Left cardiac atrium (tissue), 4 donors: ENCODE measurements at regions not wholly inside any gene's neighbourhood (a gene's known extent, or its start where the extent isn't known, plus 50 kb on each side); places are given as distances from the start of the nearest gene placed in this dataset.
A peak's percentile ranks its signal among the peaks of the same experiment; 100 is the strongest.
"Not testable (repeated sequence)": the region's sequence is repeated elsewhere in the genome, so short reads cannot be mapped to it uniquely, and the experiment has no call there.

Experiments used
- ATAC-seq, 2 donors: fragments of 200-7000 bp; cut with Tn5 transposase; one replicate each; pipeline ENCODE4 v1.9.1; 2020; ENCODE audit warnings: mild to moderate bottlenecking in 2 of 2, moderate library complexity in 2 of 2
- DNase-seq: peaks from one replicate; pipeline ENCODE4 v3.0.0-alpha.2; 2020
- intact Hi-C, 2 donors: fragments of 100-400 bp; cut with DNase I; formaldehyde crosslinking; loops; one replicate each; pipeline versions ENCODE4 v1.14.1 to v1.15.1; 2022 to 2023
- donor health status: DM: no; HTN: yes; CAD: no.
- donor health status: DM: no; HTN: yes; CAD: no; lungs with severe emphysema.
- donor health status: DM: yes; HTN: yes; CAD: no.
- donor health status: Dilated cardiomyopathy.

DNA sequence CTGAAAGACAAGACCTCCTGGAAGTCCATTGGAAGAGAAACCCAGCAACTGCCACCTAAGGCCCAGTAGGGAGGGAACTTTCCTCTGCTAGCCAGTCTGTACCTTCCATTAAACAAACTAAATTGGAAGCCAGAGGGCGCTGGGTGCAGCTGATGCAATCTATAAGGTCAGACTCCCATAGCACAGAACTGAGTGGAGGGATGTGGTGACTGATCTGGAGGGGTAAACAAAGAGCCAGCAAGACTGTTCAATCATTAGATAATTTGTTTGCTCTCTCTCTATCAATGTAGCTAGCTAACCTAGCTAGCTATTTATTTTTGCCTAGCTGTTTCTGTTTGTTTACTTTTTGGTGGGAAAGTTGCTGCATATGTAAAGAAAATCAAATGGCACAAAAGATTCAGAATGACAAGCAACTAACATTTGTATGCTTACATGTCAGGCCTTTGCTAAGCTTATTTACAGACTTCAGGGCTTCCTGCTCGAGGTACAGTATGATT is 291.8 kb upstream of the DAB2 start:
- ATAC-seq (peak; percentile 50 to 57), DNase-seq (no peak)
- intact Hi-C loops: loop anchor here in 1 of 2 donors (5.0 kb wide), 1 partner anchor 971 kb away; no protein-coding TSS in a partner anchor

DNA sequence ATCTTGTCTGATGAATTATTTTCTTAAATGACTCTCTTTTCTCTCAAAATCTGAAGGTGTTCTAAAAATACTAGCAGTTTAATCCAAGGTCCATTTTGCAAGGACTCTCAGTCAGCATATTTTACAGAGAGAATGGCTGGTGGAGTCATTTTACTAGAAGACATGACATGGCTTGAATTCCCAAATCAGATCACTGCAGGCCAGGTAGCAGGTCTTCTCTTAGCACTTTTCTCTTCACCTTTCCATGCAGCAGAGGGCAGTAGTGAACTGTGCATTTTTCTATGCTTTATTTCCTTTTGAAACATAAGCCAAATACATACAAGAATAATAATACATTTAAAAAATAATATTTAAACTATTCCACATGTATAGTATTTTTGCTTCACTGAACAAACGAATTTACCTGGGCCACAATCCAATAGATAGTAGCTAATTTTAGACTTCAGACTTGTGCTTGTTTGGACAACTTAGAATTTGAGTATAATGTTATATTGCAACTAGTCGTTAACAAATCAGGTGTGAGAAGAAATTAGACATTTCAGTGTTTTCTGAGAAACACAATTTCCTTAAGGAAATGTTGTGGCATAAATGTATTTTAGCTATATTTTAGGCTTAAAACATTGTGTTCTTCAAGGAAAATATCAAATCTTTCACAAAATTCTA is 289.4 kb upstream of the DAB2 start:
- ATAC-seq (peak; percentile 41 to 47), DNase-seq (no peak)
- intact Hi-C loops: no loop called here

DNA sequence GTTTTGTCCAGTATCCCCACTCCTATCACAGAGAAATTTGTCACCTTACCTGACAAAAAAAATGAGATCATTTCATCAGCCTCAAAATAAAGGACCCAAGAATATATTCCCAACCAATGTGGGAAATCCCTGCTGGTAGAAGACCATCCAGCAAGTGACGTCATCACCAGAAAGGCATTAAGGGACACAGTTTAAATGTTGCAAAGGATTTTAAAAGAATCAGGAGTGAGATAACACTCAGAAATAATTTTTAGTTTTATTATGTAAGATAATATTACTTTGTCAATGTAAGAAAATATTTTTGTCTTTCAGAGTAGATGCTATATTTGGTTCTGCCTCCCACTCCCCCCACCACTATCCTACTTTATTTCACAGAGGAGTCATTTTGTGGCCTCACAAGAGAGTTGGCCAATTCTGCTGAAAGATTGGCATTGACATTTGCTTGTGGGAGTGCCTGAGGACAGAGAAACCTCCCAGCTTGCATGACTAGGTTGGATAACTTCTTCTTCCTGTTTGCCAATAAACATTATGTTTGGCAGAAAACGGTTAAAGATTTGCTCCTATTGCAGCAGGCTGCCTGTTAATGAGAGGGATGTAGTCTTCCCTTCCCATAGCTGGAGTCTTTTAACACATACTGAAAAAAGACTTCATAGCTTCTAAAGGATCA is 288.6 kb upstream of the DAB2 start:
- DNase-seq (no peak), ATAC-seq (peak; percentile 54 to 88)
- intact Hi-C loops: no loop called here

DNA sequence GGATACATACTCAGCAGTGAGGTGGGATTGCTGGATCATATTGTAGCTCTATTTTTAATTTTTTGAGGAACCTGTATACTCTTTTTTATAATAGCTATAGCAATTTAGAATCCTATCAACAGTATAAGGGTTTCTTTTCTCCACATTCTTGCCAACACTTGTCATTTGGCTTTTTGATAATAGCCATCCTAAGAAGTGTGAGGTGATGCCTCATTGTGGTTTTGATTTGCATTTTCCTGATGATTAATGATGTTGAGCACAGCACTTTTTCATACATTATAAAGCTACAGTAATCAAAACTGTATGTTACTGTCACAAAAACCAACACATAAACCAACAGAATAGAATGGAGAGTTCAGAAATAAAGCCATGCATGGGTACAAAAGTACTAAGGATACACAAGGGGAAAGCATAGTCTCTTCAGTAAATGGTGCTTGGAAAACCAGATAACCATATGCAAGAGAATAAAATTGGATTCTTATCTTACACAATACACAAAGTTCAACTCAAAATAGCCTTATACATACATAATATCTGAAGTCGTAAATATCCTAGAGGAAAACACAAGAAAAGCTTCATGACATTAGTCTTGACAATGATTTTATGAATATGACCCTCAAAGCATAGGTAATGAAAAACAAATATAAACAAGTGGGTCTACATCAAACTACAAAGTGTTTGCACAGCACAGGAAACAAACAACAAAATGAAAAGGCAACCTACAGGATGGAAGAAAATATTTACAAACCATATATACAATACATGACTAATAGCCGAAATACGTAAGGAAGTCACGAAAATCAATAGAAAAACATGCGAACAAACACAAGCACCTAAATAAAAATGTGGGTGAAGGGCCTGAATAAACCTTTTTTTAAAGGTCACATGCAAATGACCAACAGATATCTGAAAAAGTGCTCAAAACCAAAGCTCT is 287.8 kb upstream of the DAB2 start:
- ATAC-seq: no peak
- intact Hi-C loops: no loop called here
- no peak for DNase-seq

DNA sequence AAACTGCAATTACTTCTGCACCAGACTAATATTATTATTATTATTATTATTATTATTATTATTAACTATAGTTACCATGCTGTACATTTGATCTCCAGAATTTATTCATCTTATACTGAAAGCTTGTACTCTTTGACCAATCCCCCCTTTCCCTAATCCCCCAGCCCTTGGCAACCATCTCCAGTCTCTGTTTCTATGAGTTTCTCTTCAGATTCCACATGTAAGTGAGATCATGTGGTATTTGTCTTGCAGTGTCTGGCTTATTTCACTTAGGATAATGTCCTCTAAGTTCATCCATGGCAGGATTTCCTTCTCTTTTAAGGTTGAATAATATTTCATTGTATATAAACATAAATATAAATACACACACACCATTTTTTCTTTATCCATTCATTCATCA is 287.0 kb upstream of the DAB2 start:
- ATAC-seq (no peak), DNase-seq (no peak)
- intact Hi-C loops: no loop called here

DNA sequence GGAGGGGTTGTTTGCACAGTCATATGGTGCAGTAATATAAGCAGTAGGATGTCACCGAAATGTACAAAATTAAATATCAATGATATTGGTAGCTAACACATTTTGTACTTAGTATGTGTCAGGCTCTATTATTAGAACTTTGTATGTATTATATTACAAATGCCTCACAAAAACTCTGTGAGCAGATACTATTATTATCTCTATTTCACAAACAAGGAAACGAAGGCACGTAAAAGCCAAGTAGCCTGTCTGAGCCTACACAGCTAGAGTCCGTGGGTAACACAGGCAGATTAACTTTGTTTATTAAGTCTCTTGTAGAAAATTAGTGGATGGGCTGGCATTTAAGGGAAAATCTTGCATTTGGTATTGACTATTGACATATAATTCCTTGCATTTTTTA is 284.3 kb upstream of the DAB2 start:
- intact Hi-C loops: no loop called here
- ATAC-seq (no peak), DNase-seq (no peak)

DNA sequence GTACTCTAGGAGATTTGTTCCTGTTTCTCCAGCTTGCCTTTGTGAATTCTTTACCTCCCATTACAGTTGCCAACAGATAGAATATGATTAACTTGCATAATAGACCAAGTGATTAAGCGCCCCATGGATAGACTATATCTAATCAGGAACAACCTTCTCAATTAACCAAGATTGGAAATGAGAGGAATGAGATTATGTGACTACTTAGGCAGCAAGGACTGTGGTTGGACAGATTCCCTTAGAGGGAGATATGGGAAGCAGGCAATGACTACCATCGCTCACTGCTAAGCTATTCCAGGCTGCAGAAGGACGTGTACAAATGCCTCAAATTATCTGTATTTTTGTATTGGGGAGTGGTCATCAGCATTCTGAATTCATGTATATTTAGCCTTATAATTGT is 278.1 kb upstream of the DAB2 start:
- DNase-seq: no peak
- intact Hi-C loops: no loop called here
- ATAC-seq: no peak

DNA sequence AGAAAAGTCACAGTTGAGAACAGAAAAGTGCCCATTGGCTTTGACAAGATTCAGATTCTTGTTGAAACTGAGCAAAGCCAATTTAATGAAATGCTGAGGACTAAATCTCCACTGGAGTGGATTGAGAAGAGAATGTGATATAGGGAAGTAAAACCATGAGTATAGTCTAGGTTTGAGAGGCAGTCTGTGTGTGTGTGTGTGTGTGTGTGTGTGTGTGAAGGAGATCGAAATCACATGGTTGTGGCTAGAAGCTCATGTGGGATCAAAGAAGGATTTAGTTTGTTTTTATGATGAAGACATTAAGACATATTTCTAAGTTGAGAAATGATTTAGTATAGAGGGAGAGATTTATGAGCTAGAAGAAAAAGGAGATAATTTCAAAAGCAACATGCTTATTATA is 275.7 kb upstream of the DAB2 start:
- DNase-seq (no peak), ATAC-seq (no peak)
- intact Hi-C loops: no loop called here

DNA sequence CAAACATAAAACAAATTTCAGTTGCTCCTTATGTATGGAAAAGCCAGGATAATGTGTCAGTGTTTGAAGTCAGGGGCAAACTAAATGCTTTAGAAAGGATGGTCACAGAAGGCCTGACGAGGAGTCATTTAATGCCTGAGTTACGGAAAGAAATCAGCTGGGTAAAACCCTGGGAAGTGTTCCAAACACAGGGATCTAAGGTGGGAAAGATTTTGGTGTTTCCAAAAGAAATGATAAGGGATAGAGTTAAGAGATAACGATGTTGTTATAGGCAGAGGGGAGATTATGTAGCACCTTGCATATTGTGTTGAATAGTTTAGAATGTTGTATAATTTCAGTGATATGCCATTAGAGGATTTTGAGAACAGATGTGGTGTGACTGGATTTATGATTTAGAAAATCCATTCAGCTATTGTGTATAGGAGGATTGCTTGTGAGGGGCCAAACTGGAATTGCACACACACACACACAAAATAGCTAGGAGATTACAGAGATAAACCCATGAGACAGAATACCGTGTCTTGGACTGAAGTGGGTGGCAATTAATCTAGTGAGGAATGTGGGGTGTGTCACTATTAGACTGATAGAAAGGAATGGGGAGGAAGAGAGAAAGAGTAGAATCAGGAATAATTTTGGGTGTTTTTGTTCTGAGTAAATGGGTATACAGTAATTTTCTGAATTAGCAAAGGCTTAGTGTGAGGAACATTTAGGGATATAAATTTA is 274.2 kb upstream of the DAB2 start:
- ATAC-seq: no peak
- intact Hi-C loops: no loop called here
- no peak for DNase-seq

DNA sequence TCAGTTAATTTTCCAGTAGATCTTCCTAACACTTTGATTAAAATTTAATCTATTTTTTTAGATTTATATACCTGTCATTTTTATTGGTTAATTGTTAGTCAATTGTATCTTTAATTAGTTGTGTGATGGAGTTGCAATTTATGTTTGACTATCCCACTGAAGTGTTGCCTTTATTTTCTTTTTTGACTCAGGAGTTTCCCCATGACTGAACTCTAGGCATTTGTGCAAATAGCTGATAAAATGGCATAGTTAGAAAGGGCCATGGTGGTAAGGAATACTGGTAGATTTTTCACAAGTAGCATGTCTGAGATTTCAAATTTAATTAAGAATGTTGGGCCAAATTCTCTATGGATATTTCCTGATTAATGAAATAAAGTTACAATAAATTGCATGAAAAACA is 273.1 kb upstream of the DAB2 start:
- DNase-seq (no peak), ATAC-seq (no peak)
- intact Hi-C loops: no loop called here

DNA sequence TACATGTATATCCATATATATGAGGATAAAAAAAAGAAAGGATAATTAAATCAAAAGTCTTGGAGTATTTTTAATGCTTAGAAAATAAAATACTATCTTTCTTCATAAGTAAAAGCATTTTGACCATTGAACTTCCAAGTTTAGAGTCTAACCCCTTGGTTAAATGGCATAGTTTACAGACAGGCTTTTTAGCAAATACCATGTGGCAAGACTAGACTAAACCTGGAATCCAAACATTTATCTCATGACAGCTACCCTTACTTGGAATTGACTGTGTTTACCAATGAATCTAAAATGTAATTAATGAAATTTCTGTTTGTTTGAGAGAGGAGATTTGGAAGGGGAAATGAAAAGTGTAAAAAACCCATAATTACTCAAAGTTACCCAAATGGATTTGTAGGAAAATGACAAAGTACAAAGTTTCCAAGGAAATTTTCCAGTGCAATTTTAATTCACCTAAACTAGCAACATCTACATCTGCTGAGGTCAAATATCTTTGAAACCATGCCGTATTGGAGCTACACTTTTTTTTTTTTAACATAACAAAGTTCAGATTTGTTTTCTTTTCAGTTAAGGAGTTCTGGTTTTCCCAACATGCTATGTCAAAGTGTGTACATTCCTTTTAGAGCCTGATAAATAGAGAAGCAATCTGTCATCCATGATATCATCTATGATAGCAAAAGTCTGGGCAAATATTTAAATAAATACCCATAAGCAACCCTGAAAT is 272.1 kb upstream of the DAB2 start:
- DNase-seq: no peak
- no peak for ATAC-seq
- intact Hi-C loops: no loop called here

DNA sequence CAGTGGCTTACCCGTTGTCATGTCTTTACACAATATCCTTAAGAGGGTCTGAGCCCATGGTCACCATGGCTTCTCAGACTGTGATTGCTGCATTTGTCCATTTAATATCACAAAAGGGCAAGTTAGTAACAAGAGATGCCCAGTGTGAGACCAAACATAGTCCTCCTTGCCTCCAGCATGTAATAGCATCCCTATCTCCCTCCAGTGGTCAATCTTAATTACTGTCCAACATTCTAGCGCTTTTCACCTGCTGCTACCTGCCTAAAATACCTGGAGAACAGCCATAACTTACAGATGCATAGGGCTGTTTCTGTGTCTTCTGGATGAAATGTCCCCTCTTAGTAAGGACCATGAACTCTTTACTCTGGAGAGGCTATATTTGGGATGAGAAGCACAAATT is 267.2 kb upstream of the DAB2 start:
- ATAC-seq: no peak
- intact Hi-C loops: no loop called here
- no peak for DNase-seq

DNA sequence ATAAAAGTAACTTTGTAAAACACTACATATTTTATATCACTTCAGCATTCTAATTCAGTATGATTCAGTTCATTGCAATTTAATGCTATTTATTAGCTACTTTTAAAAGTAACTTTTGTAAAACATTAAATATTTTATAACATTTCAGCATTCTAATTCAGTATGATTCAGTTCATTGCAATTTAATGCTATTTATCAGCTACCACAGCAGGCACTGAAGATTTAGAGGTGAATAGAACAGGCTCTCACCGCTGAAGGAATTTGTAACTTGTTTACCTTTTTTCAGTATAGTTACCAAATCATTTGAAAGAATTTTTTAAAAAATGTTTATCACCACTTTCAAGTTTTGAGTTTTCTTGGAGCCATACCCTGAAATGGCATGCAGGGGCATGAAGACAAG is 266.4 kb upstream of the DAB2 start:
- ATAC-seq (no peak), DNase-seq (no peak)
- intact Hi-C loops: no loop called here

DNA sequence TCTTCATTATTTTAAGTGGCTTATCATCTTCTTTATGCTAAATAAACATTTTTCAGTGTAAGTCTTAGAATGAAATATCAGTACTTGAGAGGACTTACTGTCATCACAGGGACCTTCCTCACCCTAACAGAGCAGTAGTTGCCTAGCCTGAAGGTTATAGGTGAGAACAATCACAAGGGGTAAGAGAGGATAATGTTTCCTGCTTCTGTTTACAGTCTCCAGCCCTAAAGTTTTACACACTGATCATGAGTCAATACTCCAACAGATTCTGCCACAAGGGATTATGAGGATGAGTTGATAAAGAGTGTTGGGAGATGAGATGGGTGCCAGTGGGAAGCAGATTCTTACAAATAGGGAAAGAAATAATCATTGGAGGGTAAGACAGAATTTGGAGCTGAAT is 265.1 kb upstream of the DAB2 start:
- no peak for ATAC-seq
- intact Hi-C loops: no loop called here
- DNase-seq: no peak

DNA sequence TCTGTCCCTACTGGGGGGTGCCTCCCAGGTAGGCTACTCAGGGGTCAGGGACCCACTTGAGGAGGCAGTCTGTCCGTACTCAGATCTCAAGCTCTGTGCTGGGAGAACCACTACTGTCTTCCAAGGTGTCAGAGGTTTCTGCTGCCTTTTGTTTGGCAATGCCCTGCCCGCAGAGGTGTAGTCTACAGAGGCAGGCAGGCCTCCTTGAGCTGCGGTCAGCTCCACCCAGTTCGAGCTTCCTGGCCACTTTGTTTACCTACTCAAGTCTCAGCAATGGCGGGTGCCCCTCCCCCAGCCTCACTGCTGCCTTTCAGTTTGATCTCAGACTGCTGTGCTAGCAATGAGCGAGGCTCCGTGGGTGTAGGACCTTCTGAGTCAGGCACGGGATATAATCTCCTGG is 263.1 kb upstream of the DAB2 start:
- DNase-seq, ATAC-seq, intact Hi-C loops: not testable (repeated sequence)

DNA sequence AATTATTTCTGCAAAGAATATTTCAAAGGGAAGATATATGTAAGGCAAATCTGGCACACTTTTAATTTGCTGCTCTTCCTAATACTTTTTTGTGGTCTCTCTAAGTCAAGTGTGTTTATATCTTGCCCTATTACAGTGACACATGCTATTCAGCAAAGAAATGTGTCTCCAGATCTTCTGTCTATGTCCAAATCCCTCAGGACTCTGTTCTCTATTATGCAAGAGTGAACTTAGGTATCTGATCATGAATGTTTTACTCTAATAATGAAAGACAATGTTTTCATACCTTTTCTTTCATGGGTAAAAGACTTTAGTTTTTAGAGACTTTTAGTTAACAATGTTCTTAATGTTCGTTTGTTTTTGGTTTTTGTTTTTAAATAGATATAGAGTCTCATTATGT is 255.4 kb upstream of the DAB2 start:
- DNase-seq (no peak), ATAC-seq (no peak)
- intact Hi-C loops: no loop called here

DNA sequence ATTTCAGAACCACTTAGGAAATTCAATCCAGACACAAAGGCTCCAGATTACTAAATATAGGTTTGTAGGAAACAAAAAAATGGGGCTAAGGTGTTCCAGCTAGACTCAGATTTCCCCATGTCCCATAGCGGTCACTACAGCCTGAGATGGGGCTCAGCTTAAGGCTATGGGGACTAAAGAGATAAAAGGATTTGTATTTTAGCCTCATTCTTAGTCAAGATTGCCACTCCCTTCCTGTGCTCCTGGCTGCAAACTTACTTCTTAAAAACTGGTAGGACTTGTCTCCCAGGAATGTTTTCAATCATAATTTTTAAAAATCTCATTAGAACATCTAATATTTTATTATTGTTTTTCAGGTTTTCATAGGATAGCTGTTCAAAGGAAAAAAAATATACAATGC is 253.8 kb upstream of the DAB2 start:
- DNase-seq (no peak), ATAC-seq (no peak)
- intact Hi-C loops: no loop called here

DNA sequence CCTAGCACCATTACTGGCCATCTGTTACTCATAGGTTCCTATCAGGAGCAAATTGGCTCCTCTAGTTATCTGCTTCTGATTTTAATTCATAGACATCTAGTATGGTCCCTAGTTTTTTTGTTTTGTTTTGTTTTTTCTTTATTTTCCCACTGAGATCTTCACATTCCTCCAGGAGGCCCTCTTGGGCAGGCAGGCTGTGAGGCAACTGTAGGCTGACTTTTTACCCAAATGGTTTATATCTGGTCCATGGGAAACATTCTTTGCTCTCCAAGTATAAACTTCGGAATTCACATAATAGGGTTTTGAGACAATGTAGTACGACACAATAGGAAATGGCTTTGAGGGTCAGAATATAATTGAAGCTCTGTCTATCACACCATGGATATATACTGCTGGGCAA is 250.9 kb upstream of the DAB2 start:
- ATAC-seq (no peak), DNase-seq (no peak)
- intact Hi-C loops: no loop called here
